GM12878 (cell line): ENCODE measurements at regions not wholly inside any gene's neighbourhood (a gene's known extent, or its start where the extent isn't known, plus 50 kb on each side); places are given as distances from the start of the nearest gene placed in this dataset.

ENCODE experiments used
- ATAC-seq: fragments of 200-7000 bp; cut with Tn5 transposase; 3 replicates; pipeline ENCODE4 v1.9.1; 2020; ENCODE audit warnings: mild to moderate bottlenecking, moderate library complexity
- BruUV-seq: library from RNA; stranded (reverse); fragments of 400-500 nt; replicated peaks from 2 replicates; lab custom pipeline; 2021; lab: Mats Ljungman, UMichigan
- CTCF ChIA-PET: fragments of 300-600 bp; sonication (Branson Sonifier 250); formaldehyde crosslinking; extraction: SDS; loops from one replicate; lab custom pipeline; 2021; ENCODE audit warnings: inconsistent platforms; lab: Yijun Ruan, JAX
- POLR2A ChIA-PET: fragments of 350-600 bp; formaldehyde crosslinking; extraction: SDS; loops from one replicate; lab custom pipeline; 2021; ENCODE audit warnings: inconsistent platforms; lab: Charles Lee
- RAD21 ChIA-PET: fragments of 300-600 bp; sonication (Branson Sonifier 250); formaldehyde crosslinking; loops from one replicate; lab custom pipeline; 2023; ENCODE audit warnings: antibody characterized with exemption; ENCODE audit not compliant: unreplicated experiment; lab: Charles Lee
- SMC1A ChIA-PET: fragments of 300-600 bp; sonication (Branson Sonifier 250); formaldehyde crosslinking; loops from one replicate; lab custom pipeline; 2023; ENCODE audit not compliant: unreplicated experiment, uncharacterized antibody; lab: Charles Lee
- DNase-seq: peaks from one replicate; pipeline ENCODE4 v3.0.0-alpha.2; 2011; ENCODE audit warnings: low read depth, low spot score
- FAIRE-seq: peaks from 3 replicates; lab custom pipeline; 2011; peaks lifted over from hg19 to GRCh38; lab: Jason Lieb, UNC
- H2AFZ ChIP-seq: 2 replicates; pipeline ENCODE4 v1.6.0; 2011; ENCODE audit warnings: low read depth, low read length, control low read depth; ENCODE audit not compliant: control insufficient read depth
- H3K27ac ChIP-seq: 2 replicates; pipeline ENCODE4 v1.5.1; 2011; ENCODE audit warnings: control low read depth; ENCODE audit not compliant: control insufficient read depth, insufficient read depth
- H3K27me3 ChIP-seq, 2 experiments: replicated peaks in 1 of 2; 2 replicates each; pipeline versions ENCODE4 v1.6.0 to v1.6.1; 2011; ENCODE audit warnings: low read length in 1 of 2; ENCODE audit not compliant: control insufficient read depth in 2 of 2, insufficient read depth in 2 of 2
- H3K36me3 ChIP-seq, 2 experiments: 2 replicates each; pipeline ENCODE4 v1.5.1; 2011; ENCODE audit warnings: low read length in 1 of 2; ENCODE audit not compliant: control insufficient read depth in 2 of 2, insufficient read depth in 2 of 2
- H3K4me1 ChIP-seq: 2 replicates; pipeline ENCODE4 v1.6.1; 2011; ENCODE audit warnings: mild to moderate bottlenecking, low read length, moderate library complexity, mixed read lengths; ENCODE audit not compliant: control insufficient read depth, insufficient read depth
- H3K4me2 ChIP-seq: 2 replicates; pipeline ENCODE4 v1.6.0; 2011; ENCODE audit warnings: control low read depth; ENCODE audit not compliant: control insufficient read depth, insufficient read depth
- H3K4me3 ChIP-seq: fragments of 200-600 bp; sonication (generic); 2 replicates; pipeline ENCODE4 v1.5.1; 2016
- H3K79me2 ChIP-seq: 2 replicates; pipeline ENCODE4 v1.6.0; 2011; ENCODE audit warnings: low read length; ENCODE audit not compliant: control insufficient read depth, insufficient read depth
- H3K9ac ChIP-seq: 2 replicates; pipeline ENCODE4 v1.8.0; 2011; ENCODE audit warnings: low read length, control low read depth, mixed read lengths; ENCODE audit not compliant: control insufficient read depth, insufficient read depth
- H3K9me3 ChIP-seq: replicated peaks from 3 replicates; pipeline ENCODE4 v1.5.1; 2011; ENCODE audit warnings: mild to moderate bottlenecking, low read length; ENCODE audit not compliant: control insufficient read depth, insufficient read depth
- H4K20me1 ChIP-seq: 2 replicates; pipeline ENCODE4 v1.6.0; 2011; ENCODE audit not compliant: control insufficient read depth, insufficient read depth
- CBX3 ChIP-seq: fragments of 200-600 bp; sonication (generic); IDR thresholded peaks from 2 replicates; pipeline ENCODE4 v1.6.1; 2016; ENCODE audit warnings: low read depth, borderline replicate concordance
- CHD2 ChIP-seq: IDR thresholded peaks from 2 replicates; pipeline ENCODE4 v1.6.1; 2011; ENCODE audit warnings: low read depth, low read length, improper control_type of control experiment, borderline replicate concordance
- DPF2 ChIP-seq: fragments of 450-650 bp; IDR thresholded peaks from 2 replicates; pipeline ENCODE4 v1.6.1; 2017; ENCODE audit warnings: mild to moderate bottlenecking
- FOXK2 ChIP-seq: fragments of 450-650 bp; IDR thresholded peaks from 2 replicates; pipeline ENCODE4 v1.6.1; 2017; ENCODE audit warnings: mild to moderate bottlenecking, moderate library complexity
- MXI1 ChIP-seq: fragments of 150-350 bp; IDR thresholded peaks from 2 replicates; pipeline ENCODE4 v1.6.1; 2011; ENCODE audit warnings: low read depth, mild to moderate bottlenecking, inconsistent platforms, low read length, improper control_type of control experiment
- MYC ChIP-seq: IDR thresholded peaks from 2 replicates; pipeline ENCODE4 v1.6.1; 2011; ENCODE audit warnings: mild to moderate bottlenecking, low read length, moderate library complexity, inconsistent platforms; ENCODE audit not compliant: insufficient read depth, insufficient replicate concordance, insufficient read length, severe bottlenecking
- NR2C1 ChIP-seq: fragments of 450-650 bp; IDR thresholded peaks from 2 replicates; pipeline ENCODE4 v1.6.1; 2017; ENCODE audit warnings: antibody characterized with exemption, mild to moderate bottlenecking, moderate library complexity
- NR2F1 ChIP-seq: fragments of 450-650 bp; conservative IDR thresholded peaks from 2 replicates; pipeline ENCODE4 v1.6.1; 2017; ENCODE audit warnings: mild to moderate bottlenecking
- POLR2AphosphoS5 ChIP-seq: IDR thresholded peaks from 2 replicates; pipeline ENCODE4 v1.6.1; 2011; ENCODE audit warnings: mild to moderate bottlenecking, low read length, inconsistent platforms
- RAD51 ChIP-seq: fragments of 450-650 bp; IDR thresholded peaks from 2 replicates; pipeline ENCODE4 v1.6.1; 2016; ENCODE audit warnings: moderate library complexity, mild to moderate bottlenecking, inconsistent platforms
- ZBTB33 ChIP-seq: fragments of 450-650 bp; IDR thresholded peaks from 2 replicates; pipeline ENCODE4 v1.6.1; 2017; ENCODE audit warnings: mild to moderate bottlenecking
- ZNF24 ChIP-seq: fragments of 450-650 bp; IDR thresholded peaks from 2 replicates; pipeline ENCODE4 v1.6.1; 2017; ENCODE audit warnings: antibody characterized with exemption, mild to moderate bottlenecking
- ZNF622 ChIP-seq: fragments of 450-650 bp; IDR thresholded peaks from 2 replicates; pipeline ENCODE4 v1.6.1; 2017; ENCODE audit warnings: mild to moderate bottlenecking, inconsistent platforms
- ZZZ3 ChIP-seq: IDR thresholded peaks from 2 replicates; pipeline ENCODE4 v1.6.1; 2011; ENCODE audit warnings: low read depth; ENCODE audit not compliant: control insufficient read depth, insufficient read length
- WGBS: methylation state at CpG from one replicate; pipeline ENCODE4 v1.1.6; 2016; ENCODE audit warnings: low lambda C conversion rate; ENCODE audit not compliant: insufficient replicate concordance, insufficient coverage; ENCODE audit errors: missing lambda C conversion rate; 5-methylcytosine and 5-hydroxymethylcytosine counted together
- in situ Hi-C: fragments of 300-500 bp; cut with MboI; formaldehyde crosslinking; loops from 9 replicates; pipeline ENCODE4 v1.14.3; 2018; ENCODE audit warnings: mixed read lengths
- intact Hi-C: fragments of 100-400 bp; cut with micrococcal nuclease; formaldehyde crosslinking; loops from one replicate; pipeline ENCODE4 v1.14.2; 2022; ENCODE audit not compliant: unreplicated experiment
- TF ChIP-seq, protein P1 (sequence below): IDR thresholded peaks from 2 replicates; pipeline ENCODE4 v1.6.1; 2012; ENCODE audit warnings: low read depth, low read length, improper control_type of control experiment
- TF ChIP-seq, protein P2 (sequence below): fragments of 450-650 bp; IDR thresholded peaks from 2 replicates; pipeline ENCODE4 v1.6.1; 2014; ENCODE audit warnings: mild to moderate bottlenecking

- no peak for TF ChIP-seq MXI1
- no peak for TF ChIP-seq CBX3
These were observed 132.8 kb upstream of the NCK2 start (continued) for GRCh38 chr2:105611811-105612424.

DNA sequence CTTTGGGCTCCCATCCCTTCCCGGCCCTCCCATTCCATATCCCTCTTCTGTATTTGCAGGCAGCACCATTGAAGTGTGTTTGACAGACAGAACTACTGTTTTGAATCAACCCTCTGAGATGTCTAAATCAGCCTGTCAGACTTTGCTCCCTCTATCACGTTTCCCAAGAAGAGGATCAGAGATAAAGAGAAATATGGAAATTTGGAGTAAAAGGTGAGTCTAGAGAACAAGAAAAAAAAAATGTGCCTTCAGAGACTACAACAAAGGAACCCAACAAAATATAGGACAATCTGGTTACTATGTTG is 133.4 kb upstream of the NCK2 start:
- no peak for TF ChIP-seq POLR2AphosphoS5
- TF ChIP-seq, protein P1, sequence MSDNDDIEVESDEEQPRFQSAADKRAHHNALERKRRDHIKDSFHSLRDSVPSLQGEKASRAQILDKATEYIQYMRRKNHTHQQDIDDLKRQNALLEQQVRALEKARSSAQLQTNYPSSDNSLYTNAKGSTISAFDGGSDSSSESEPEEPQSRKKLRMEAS: no peak
- TF ChIP-seq CHD2: no peak
- no peak for TF ChIP-seq ZNF622
- TF ChIP-seq ZNF24: no peak
- TF ChIP-seq NR2F1: no peak
- TF ChIP-seq ZZZ3: no peak
- TF ChIP-seq, protein P2, sequence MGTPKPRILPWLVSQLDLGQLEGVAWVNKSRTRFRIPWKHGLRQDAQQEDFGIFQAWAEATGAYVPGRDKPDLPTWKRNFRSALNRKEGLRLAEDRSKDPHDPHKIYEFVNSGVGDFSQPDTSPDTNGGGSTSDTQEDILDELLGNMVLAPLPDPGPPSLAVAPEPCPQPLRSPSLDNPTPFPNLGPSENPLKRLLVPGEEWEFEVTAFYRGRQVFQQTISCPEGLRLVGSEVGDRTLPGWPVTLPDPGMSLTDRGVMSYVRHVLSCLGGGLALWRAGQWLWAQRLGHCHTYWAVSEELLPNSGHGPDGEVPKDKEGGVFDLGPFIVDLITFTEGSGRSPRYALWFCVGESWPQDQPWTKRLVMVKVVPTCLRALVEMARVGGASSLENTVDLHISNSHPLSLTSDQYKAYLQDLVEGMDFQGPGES: no peak
- no peak for TF ChIP-seq RAD51
- no peak for TF ChIP-seq ZBTB33
- TF ChIP-seq MYC: no peak
- no peak for TF ChIP-seq DPF2
- TF ChIP-seq NR2C1: no peak
- TF ChIP-seq FOXK2: no peak
- ChIA-PET RAD21 (no interaction called here), CTCF (no interaction called here), POLR2A (no interaction called here), SMC1A (no interaction called here)
- Histone ChIP-seq H3K27ac (no peak overlapping the region), H3K9ac (no peak overlapping the region), H3K79me2 (no peaks in the 10 kb centered on the region), H4K20me1 (no peaks in the 10 kb centered on the region), H3K9me3 (no peaks in the 10 kb centered on the region), H3K36me3 (no peaks in the 10 kb centered on the region), H3K4me1 (no peaks in the 10 kb centered on the region), H3K27me3 (no peaks in the 10 kb centered on the region), H2AFZ (no peak overlapping the region), H3K4me3 (no peak overlapping the region), H3K4me2 (no peak overlapping the region)
- ATAC-seq: no peak
- intact Hi-C loops: no loop called here
- no peak for FAIRE-seq
- in situ Hi-C loops: no loop called here
- no TSS peak for BruUV-seq
- no peak for DNase-seq
- WGBS: 31% methylated on average over 2 of the region's 2 CpGs
